ENCODE measurements at regions not wholly inside any gene's neighbourhood (a gene's known extent, or its start where the extent isn't known, plus 50 kb on each side); places are given as distances from the start of the nearest gene placed in this dataset.

DNA sequence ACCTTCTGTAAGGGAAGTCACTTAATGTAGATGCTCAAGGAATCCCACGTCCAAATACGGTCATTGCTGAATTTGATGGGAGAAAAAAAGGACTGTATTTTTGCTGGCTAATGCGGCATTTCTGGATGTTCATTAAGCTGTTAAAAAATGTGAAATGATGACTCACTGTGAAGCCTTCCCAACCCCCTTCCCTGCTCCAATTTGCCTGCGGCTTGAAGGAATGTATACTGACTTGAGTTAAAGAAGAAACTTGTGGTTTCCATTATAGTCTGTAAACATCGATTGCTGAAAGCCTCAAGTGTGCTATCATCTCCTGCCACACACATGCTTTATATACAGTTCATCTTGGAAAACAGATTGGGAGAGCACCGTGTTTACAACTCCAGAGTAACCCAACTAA lies 249.1 kb upstream of the JAG1 start:
- no peak overlapping the region for H3K4me3 ChIP-seq
- H3K27me3 ChIP-seq: no peaks in the 10 kb centered on the region
- DNase-seq (ENCODE audit: low spot score): no peak
- no peak for TF ChIP-seq CTCF (IDR thresholded peaks at IDR 0.05)
- H3K36me3 ChIP-seq: no peaks in the 10 kb centered on the region
- peaks cover 0 to 5% of the 10 kb centered on the region in 2 donors for H3K4me1 ChIP-seq
- no peak overlapping the region for H3K27ac ChIP-seq
- no peaks in the 10 kb centered on the region for H3K9me3 ChIP-seq

- Histone ChIP-seq H3K4me3 (no peak overlapping the region), H3K36me3 (no peaks in the 10 kb centered on the region), H3K4me1 (peaks cover 0 to 15% of the 10 kb centered on the region in 2 donors), H3K27ac (no peak overlapping the region), H3K9me3 (no peaks in the 10 kb centered on the region), H3K27me3 (no peaks in the 10 kb centered on the region)
- DNase-seq (ENCODE audit: low spot score): no peak
- TF ChIP-seq CTCF (IDR thresholded peaks at IDR 0.05): no peak
These were observed 250.9 kb upstream of the JAG1 start for GRCh38 chr20:10924644-10925201.

- TF ChIP-seq CTCF (IDR thresholded peaks at IDR 0.05): no peak
- H3K4me1 ChIP-seq: peaks cover 0 to 15% of the 10 kb centered on the region in 2 donors
- no peaks in the 10 kb centered on the region for H3K27me3 ChIP-seq
- no peaks in the 10 kb centered on the region for H3K9me3 ChIP-seq
- no peaks in the 10 kb centered on the region for H3K36me3 ChIP-seq
- no peak overlapping the region for H3K4me3 ChIP-seq
- no peak overlapping the region for H3K27ac ChIP-seq
- DNase-seq (ENCODE audit: low spot score): no peak
These were observed 252.0 kb upstream of the JAG1 start for GRCh38 chr20:10925767-10926166.

DNA sequence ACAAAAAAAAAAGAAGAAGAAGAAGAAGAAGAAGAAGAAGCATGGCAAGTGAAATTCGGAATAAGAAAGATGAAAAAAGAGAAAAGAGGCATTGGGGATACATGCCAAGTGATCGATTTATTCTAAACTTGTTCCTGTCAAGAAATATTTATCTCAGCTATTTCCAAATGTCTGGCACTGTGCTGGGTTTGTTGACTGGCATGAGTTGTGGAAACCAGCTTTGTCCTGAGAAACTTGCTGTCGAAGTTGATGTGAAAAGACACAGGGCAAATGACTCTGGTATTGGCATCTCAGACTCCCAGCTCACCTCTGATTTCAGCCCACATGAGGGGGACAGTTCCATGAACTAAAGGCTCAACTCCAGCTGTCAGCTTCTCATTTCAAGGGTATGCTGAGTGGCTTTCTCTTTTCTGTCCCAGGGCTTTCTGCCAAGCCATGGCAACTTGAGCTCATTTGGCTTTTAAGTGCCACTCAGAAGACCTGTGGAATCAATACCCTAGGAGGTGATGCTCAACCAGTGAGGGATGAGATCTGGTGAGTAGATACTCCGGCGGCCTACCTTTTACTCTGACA lies 253.3 kb upstream of the JAG1 start:
- TF ChIP-seq CTCF (IDR thresholded peaks at IDR 0.05): no peak
- Histone ChIP-seq H3K27me3 (no peaks in the 10 kb centered on the region), H3K4me3 (no peak overlapping the region), H3K4me1 (peaks cover 0 to 15% of the 10 kb centered on the region in 2 donors), H3K9me3 (no peaks in the 10 kb centered on the region), H3K27ac (no peak overlapping the region), H3K36me3 (no peaks in the 10 kb centered on the region)
- no peak for DNase-seq (ENCODE audit: low spot score)

GRCh38 chr20:10927936-10928840 lies 254.4 kb upstream of the JAG1 start:
- H3K27ac ChIP-seq: peak overlapping the region in 1 of 2 donors; percentile 2
- peaks cover 0 to 11% of the 10 kb centered on the region in 2 donors for H3K4me1 ChIP-seq
- no peak overlapping the region for H3K4me3 ChIP-seq
- no peaks in the 10 kb centered on the region for H3K27me3 ChIP-seq
- no peak for DNase-seq (ENCODE audit: low spot score)
- H3K9me3 ChIP-seq: no peaks in the 10 kb centered on the region
- H3K36me3 ChIP-seq: no peaks in the 10 kb centered on the region
- TF ChIP-seq CTCF (IDR thresholded peaks at IDR 0.05): no peak

Data from right atrium auricular region (tissue), 2 donors.